HG03095 (cell line): ENCODE measurements at regions not wholly inside any gene's neighbourhood (a gene's known extent, or its start where the extent isn't known, plus 50 kb on each side); places are given as distances from the start of the nearest gene placed in this dataset.

ENCODE experiments used
- ATAC-seq: cut with Tn5 transposase; IDR thresholded peaks from one replicate; pipeline ENCODE4 v1.9.1; 2021; ENCODE audit warnings: moderate library complexity; ENCODE audit not compliant: unreplicated experiment

DNA sequence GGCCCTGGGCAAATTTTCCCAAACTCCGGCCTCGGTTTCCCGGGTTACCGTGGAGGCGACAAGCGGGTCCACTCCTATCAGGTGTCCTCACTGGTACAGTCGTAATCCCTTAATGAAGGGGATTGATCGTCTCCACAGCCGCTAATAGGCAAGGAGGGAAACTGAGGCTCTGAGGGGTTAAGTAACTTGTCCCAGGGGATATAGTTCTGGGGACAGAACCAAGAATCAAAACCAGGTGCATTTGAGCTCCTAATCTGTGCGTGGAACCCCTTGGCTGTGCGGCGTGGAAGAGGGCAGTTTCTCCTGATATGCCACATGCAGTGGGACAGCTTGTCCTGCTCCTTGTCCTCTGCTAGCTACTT is 157.2 kb downstream of the CYRIA start:
- no peak for ATAC-seq

DNA sequence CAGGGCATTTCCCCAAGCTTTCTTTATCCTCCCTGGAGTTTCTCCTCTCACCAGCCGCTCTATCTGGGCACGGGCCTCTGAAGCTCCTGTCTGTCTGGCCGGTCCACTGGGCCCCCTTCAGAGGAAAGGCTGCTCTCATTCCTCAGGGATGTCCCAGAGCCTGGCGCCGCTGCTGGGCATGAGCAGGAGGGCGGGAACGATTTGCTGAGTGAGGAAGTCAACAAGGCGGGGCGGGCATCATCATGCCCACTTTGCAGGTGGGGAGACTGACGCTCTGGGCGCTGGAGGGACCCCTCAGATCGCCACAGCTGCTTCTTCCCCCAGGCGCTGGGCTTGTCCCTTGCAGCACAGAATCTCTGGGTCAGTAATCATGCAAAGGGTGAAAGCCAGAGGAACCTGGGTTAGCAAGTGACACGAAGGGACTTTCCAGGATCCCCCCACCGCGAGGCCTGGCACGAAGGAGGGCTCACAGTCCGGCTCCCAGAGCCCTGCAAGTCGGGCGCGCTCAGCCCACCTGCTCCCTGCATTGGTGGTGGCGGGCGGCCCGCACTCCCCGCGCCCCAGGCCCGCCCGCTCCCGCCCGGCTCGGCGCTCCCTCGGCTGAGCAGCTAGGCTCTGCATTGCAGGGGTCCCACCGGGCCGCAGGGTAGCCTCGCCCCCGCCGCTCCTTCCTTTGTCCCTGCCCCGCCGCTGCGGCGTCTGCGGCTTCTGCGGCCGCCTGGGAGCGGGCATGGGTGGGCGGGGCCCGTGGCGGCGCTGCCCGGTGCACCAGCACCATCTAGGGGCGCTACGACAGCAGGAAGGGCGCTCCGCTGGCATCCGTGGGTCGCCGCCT is 157.8 kb downstream of the CYRIA start:
- no peak for ATAC-seq

DNA sequence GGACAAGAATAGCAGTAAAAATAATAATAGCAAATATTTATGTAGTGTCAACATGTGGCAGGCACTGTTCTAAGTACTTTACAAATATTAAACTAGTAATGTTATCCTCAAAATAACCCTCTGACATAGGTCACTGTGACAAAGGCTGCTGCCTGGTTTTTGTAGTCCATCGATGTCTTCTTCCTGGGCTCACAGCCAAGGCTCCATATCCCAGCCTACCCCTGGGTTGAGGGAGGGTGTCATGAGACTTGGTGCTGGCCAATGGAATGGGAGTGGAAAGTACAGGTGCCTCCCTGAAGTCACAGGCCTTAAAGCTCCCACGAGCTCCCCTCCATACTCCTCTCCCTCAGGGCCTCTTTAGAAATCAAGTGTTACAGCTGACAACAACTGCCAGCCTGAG is 159.3 kb downstream of the CYRIA start:
- ATAC-seq, result no peak

DNA sequence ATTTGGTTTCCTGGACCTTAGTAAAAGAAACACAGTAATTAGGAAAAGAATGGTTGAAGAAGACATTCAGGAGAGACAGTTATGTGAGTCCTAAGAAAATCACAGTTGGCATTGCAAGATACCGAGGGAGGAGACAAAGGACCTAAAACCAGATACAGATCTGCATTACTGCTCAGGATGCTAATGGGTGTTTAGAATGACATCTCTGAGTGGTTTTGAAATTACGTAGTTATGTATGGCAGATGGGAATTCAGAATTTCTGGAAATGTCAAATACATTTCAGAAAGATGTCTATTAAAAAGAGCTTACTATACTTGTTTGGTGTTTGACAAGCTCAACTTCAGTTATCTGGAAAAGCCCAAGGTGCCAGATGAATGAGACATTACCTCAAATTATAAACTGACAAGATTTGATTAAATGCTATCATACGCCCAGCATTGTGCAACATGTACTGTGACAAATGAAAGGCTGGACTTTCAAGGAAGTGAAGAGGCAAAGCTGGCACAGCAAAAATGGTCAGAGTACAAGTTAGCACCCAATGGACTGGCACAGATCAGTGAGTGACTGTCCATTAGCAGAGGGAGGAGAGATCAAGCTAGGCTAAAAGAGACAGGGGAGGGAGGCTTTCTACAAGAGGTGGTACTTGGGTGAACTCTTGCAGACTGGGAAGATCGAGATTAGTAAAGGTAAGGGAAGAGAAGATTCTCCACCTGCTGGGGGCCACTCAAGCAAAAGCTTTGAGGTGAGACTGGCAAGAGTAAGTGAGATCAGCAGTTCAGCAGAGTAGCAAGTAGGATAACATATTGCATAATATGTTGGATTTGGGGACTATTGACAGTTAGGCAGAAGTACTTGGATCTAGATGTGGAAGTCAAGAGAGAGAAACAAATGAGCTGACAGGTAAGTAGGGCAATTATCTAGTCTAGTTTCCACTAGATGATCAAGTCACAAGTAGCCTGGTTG is 168.9 kb downstream of the CYRIA start:
- ATAC-seq, result no peak

DNA sequence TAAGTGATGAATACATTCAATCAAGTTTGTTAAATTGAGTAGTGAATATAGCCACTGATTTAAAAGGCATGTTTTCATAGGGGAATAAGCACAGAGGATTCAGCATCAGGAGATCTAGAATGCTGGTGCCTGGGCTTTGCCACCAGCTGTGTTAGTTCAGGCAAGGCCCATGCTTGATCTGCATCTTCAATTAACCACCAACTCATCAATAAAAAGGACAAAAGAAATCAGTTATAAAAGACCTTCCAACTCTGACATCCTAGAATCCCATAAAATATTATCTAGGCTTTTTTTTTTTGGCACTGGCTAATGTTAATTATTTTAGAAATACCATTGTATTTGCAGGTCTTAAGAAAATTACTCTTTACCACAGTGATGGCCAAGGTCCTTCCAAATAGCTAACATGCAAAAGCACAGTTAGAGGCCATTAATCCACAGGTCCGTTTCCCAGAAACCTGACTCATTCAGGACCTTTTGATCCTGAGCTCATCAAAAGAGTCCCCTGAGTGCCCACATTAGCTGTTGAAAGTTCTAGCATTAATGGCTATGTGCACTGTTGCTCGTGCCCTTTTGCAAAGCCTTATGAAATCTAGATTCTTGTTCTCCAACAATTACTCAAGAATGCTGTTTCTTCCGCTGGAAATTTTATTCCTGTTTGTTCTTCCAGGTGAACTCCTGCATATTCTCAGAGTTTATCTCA is 170.0 kb downstream of the CYRIA start:
- ATAC-seq, result no peak

DNA sequence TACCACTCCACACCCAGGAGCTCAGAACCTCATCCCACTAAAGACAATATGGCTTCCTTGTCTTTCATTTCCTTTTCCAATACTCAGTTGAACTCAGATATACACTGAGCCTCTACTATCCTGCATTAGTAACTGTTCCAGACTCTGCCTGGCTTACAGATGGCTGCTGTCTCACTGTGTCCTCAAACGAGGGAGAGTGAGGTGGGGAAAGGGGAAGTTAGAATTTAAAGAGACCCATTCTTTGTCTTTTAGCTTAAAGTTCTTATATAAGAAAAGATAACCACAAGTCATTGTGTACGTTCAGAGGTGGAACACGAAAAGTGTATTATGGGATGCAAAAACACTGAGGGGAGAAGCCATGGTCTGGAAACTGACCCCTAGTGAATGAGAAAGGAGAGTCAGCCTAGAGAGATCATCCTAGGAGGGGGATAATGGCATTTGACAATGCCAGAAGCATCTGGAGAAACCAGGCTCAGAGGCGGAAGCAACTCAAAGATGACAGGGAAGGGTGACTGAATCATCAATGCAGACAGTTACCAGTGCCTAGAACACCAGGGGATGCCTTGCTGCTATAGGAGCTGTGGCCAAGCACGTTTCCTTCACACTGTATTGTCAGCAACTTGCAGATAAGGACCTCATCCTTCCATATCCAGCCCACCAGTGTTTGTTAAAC is 170.7 kb downstream of the CYRIA start:
- ATAC-seq, result no peak

DNA sequence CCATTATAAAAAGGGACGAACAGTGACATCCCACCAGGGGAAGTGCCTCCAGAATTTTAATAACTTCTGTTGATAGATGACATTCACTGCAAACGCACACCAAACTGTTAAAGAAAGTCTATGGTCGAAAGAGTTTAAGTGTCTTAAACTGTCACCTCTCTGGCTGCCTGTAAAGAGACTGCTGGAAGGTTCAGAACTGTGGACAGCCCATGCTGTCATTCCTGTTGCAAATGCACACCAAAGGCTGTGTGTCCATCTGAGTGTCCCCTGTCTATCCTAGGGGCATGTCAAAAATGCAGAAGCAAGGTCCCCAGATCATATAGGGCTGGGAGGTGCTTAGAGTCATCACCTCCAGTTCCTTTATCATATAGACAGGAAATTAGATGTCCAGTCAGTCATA is 171.8 kb downstream of the CYRIA start:
- no peak for ATAC-seq

DNA sequence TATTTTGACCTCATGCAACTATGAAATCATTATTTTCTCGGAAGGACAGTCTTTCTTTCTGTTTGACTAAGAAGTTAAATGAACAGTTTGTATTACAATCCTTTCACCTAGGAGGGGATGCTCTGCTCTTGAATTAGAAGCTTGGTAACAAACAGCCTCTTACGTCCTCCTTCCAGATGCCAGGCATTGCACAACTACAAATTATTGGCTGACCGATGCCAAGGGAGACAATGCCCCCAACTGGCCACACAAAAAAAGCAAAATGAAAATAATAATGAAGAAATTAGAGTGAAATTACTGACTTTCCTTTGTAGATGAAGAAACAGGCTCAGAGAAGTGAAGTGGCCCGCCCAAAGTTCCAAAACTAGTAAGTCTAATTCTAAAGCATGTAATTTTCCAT is 177.9 kb downstream of the CYRIA start:
- ATAC-seq, result no peak

DNA sequence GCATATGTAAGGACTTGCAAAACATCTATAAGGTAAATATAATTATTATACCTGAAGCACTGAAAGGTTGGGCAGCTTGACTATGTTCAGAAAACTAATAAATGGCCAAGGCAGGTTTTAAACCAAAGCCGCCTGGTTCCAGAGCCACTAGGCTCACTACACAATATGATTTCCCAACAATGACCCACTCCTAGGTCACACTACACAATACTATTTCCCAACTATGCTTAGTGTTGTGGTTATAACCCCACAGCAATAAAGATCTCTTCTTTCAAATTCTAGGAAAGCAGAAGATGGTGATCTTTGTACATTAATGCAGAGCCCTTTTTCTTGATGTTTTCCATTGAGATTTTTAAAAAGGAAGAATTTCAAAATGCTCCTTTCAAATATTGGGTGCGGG is 180.4 kb downstream of the CYRIA start:
- no peak for ATAC-seq

DNA sequence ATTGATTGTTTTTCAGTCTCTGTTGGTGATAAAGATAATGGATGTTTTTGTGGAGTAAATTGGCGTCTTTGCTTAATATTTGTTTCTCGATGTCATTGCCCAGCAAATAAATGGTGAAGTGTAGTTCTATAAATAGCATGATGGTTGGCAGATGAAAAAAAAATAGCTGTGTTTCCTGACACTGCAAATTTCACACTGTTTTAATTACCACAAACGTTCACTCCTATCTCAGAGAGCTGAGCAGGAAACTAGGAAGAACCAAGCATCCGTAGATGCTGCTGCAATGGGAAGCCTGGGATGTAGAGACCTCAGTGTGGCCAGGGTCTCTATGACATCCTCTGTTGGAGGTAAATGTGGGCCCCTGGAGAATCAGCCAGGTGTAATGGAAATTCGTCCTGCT is 183.2 kb downstream of the CYRIA start:
- no peak for ATAC-seq

DNA sequence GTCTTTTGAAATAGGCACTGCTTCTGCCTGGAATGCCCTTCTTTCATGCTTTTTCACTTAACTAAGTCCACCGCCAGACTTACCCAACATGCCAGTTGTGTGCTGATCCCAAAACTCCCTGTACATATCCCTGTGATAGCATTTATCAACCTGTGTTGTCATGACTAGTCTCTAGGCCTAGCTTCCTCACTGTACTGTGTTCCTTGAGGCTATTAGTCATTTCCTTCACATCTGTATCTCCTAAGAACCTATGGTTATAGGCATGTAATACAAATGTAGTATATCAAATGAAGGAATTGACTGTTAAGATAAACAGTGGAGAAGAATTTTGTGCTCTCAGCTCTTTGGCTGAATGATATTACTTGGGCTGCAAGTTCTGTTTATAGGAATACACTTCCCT is 184.3 kb downstream of the CYRIA start:
- ATAC-seq, result no peak

DNA sequence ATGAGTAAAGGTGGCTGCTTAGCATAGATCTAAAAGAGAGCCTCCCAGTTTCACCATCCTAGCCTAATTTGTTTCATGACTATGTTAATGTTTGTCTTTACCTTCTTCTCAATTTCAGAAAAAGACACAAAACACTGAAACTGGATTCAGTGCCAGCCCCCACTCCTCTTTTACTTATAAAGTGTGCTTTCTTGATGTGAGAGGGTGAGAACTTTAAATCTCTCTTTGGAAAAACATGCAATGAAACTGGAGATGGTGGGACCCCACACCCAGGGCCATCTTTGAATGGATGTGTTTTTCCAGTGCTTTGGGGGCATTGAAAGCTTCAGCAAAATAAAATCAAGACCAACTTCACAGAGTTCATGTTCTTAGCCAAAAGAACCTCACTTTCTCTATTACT is 185.9 kb downstream of the CYRIA start:
- ATAC-seq, result no peak

DNA sequence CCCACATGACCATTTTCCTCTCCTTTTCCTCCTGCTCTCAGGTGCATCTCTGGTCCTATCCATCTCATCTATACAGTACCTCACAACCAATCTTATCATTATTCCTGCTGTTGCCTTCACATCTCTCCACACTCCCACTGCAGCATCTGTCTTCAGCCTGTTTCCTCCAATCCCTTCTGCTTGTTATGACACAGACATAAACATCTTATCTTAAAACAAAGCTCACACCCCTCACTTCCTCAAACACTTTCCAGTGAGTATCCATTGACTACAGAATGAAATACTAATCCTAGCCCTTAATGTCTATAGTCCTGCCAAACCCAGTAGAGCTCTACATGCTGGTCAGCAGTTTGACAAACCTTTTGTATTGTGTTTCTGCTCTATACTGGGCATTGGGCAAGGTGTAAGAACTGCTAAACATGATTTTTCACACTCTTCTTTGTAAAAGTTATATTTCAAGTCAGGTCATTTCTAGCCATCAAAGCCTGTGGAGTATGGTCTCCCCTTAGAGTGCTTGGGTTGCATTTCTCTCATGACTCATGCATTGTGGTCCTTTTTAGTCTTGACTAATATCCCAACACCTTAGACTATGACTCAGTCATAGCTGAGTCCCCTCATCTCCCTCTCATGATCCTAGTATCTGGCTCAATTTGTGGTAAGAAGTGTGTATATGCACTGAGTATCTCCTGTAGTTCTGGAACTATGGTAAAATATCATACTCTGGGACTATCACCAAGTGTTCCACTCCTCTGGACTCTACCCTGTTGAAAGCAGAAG is 187.0 kb downstream of the CYRIA start:
- ATAC-seq, result no peak

DNA sequence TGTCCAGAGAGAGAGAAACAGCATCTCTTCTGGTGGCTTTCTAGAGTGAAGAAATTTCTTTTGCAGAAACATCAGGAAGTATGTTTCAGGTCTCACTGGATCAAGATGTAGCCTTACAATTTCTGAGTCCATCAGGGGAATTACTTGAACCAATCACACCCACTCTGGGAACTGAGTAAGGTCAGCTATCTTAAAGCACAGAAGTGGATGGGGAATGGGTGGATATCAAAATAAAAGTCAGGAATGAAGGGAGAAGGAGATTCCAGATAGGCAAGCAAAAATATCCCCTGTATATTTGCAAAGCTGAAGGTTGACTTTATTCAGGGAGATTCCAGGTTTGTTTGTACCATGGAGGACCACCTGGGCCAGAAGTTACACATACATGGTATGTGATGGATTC is 188.0 kb downstream of the CYRIA start:
- ATAC-seq, result no peak

DNA sequence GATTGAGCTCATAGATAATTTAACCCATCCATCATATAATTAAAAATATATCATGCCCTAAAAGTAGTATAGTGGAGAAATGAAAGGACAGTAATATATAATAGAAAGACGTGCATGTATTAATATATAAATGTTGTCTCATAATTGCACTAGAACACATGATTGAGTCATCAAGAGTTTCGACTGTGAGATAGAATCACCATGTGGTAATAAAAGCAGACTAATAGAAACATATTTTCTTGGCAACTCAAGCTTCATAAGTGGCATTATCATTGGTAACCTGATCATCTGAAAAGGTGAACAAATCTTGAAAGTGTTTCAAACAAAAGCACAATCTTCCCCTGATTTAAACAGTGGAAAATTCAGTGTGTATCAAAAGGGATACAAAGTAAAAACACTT is 188.8 kb downstream of the CYRIA start:
- ATAC-seq, result no peak

DNA sequence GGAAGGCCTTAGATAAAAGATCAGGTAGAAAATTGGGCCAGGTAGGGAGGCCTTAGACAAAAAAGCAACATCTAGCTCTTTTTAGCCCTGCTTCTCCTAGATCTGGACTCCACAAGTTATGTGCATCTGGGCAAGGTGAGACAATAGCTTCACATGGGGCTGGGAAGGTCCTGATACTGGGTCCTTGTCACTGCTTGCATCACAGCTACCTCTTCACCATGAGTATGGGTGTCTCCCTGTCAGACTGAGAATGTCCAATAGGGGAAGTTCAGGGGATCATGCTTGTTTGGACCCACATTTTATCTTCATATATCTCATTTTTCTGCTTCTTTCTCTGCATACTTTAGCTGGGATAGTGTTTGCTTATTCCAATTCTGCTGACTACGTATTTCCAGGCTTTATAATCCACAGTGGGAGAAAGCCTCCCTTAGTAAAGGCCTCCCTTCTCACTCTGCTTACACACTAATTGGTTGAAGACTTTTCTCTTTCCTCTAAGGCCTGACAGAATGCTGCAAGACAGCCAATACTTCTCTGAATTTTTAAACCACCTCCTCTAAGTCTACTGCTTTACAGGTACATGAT is 189.6 kb downstream of the CYRIA start:
- no peak for ATAC-seq

DNA sequence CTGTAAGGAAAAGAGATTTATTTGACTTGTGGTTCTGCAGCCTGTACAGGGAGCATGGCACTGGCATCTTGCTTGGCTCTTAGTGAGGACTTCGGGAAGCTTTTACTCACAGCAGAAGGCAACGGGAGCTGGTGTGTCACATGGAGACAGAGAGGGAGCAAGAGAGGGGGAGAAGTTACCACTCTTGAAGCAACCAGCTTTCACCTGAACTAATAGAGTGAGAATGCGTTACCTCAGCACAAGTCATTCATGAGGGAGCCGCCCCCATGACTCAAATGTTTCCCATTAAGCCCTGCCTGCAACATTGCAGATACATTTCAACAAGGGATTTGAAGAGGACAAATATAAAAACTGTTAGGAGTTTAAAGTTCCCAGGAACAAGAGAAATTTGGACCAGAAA is 190.0 kb downstream of the CYRIA start:
- ATAC-seq, result no peak

DNA sequence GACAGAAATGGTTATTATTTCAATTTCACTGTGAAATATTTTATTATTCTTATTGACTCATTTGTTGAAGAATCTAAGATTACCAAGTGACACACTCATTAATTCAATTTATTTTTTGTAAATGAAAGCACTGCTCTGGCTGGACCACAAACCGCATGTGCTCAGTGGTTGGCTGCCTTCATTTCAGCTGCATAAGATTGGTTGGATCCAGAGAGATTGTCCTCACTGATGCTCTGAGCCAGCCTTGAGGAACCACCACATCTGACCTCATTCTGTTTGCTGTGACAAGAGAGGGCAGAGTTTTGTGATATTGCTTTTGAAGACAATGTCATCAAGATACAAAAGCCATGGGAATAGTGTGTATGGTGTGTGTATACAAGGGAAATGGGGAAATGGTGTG is 192.1 kb downstream of the CYRIA start:
- no peak for ATAC-seq

DNA sequence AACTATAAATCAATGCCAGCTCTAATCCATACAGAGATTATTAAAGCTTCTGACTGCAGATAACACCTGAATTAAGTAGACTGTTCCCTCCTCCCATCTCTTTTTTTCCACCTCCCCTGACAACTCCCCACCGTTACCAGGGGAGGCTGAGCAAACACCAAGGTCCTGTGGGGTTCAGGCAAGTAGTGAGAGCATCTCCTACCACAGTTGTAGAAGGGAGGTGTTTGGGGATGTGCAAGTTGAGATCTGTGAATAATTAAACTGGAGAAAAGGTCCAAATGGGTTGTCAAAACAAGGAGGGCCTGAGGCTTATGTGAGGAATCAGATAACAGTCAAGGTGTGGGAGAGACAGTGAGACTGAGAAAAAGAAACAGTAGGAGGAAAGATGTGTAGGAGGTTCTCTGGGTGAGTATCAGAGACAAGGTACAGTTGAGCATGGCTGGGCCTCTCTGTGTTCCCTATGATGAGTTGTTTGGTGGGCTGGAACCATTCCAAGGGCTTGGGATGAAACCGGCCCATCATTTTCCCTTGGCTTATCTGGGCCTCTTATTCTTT is 194.6 kb downstream of the CYRIA start:
- no peak for ATAC-seq

DNA sequence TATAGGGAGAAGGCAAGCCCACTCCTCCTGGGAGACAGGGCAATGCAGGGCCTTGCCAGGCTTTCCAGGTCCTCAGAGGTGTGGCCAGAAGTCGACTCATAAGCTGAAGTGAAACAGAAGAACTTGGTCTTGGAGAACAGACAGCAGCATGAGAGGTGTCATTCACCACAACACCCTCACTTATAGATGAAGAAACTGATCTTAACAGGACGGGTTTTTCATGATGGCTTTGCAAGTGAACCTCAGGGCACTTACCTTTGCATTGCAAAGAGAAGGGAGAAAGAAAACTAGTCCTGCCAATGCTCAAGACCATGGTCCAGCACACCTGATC is 198.8 kb downstream of the CYRIA start:
- ATAC-seq, result no peak
